ENCODE measurements at regions not wholly inside any gene's neighbourhood (a gene's known extent, or its start where the extent isn't known, plus 50 kb on each side); places are given as distances from the start of the nearest gene placed in this dataset.

DNA sequence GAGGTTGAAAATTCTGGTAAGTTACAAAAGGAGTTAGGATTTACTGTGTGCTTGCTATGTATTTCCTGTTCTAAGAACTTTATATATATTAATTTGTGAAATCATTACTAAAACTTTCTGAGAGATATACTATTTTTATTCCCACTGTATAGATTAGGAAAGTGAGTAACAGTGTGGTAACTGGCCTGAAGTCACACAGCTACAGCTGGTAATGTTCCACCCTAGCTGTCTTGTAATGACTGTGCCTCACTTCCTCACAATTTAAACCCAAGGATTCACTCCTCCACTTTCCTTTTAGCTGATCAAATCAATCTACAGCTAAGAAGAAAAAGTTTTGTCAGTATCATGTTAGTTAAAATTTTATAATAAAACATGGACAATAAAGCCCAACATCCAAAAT is 278.8 kb downstream of the GAS1 start:
- POLR2A ChIA-PET = no interaction called here
- Mint-ChIP-seq H3K36me3 (no peaks in the 10 kb centered on the region), H3K27ac (no peak overlapping the region), H3K4me3 (no peak overlapping the region), H3K4me1 (peaks cover 0 to 2% (median 0%) of the 10 kb centered on the region in 3 donors), H3K9me3 (peaks cover 0 to 6% (median 5%) of the 10 kb centered on the region in 3 donors), H3K27me3 (peaks cover 6 to 10% of the 10 kb centered on the region in 2 donors)
- Histone ChIP-seq H3K9me3 (no peaks in the 10 kb centered on the region), H3K27me3 (replicated peaks in 1 of 2; ENCODE audit: control insufficient read depth in 2 of 2, extremely low read depth in 1 of 2, insufficient read depth in 2 of 2, low read length in 1 of 2) (peaks cover 0 to 9% of the 10 kb centered on the region in 2 experiments), H3K36me3 (ENCODE audit: control insufficient read depth in 2 of 2, extremely low read depth in 1 of 2, insufficient read depth in 1 of 2, low read length in 1 of 2) (no peaks in the 10 kb centered on the region), H3K4me3 (ENCODE audit: control insufficient read depth in 1 of 2, extremely low read depth in 1 of 2, low read length in 1 of 2) (no peak overlapping the region), H3K27ac (ENCODE audit: low read length) (no peak overlapping the region), H3K4me1 (ENCODE audit: control insufficient read depth in 1 of 2, extremely low read depth in 1 of 2, insufficient read depth in 2 of 2, low read length in 2 of 2) (peaks cover 0 to 10% of the 10 kb centered on the region in 2 experiments)
- DNase-seq (no peak), ATAC-seq (replicated peaks in 1 of 4) (no peak)
- CTCF ChIA-PET = no interaction called here

DNA sequence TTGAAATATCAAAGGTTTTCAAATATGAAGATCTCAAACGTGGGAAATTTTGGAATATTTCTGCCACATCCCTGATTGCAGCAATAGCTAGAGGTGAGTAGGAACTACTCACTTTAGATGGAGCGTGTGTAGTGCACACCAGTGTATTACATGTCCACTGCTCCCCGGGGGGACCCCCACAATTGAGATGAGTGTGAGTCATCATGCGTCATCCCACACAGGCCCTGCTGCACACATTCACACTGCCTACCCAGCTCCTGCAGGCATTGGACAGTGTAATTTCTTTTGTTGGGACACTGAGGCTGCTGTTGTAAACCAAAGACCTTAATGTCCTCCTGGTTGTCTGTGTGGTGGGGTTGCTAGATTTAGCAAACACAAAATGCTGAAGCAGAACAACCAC is 280.0 kb downstream of the GAS1 start:
- H3K36me3 Mint-ChIP-seq = no peaks in the 10 kb centered on the region
- H3K4me1 Mint-ChIP-seq = peaks cover 0 to 2% (median 0%) of the 10 kb centered on the region in 3 donors
- POLR2A ChIA-PET = no interaction called here
- CTCF ChIA-PET = no interaction called here
- Histone ChIP-seq H3K27ac (ENCODE audit: low read length) (no peak overlapping the region), H3K4me1 (ENCODE audit: control insufficient read depth in 1 of 2, extremely low read depth in 1 of 2, insufficient read depth in 2 of 2, low read length in 2 of 2) (peaks cover 0 to 10% of the 10 kb centered on the region in 2 experiments), H3K36me3 (ENCODE audit: control insufficient read depth in 2 of 2, extremely low read depth in 1 of 2, insufficient read depth in 1 of 2, low read length in 1 of 2) (no peaks in the 10 kb centered on the region), H3K9me3 (no peaks in the 10 kb centered on the region), H3K27me3 (replicated peaks in 1 of 2; ENCODE audit: control insufficient read depth in 2 of 2, extremely low read depth in 1 of 2, insufficient read depth in 2 of 2, low read length in 1 of 2) (peaks cover 0 to 9% of the 10 kb centered on the region in 2 experiments), H3K4me3 (ENCODE audit: control insufficient read depth in 1 of 2, extremely low read depth in 1 of 2, low read length in 1 of 2) (no peak overlapping the region)
- no peak overlapping the region for H3K4me3 Mint-ChIP-seq
- 71% methylated on average over 1 of the region's 4 CpGs for WGBS (ENCODE audit: insufficient coverage)
- no peak overlapping the region for H3K27ac Mint-ChIP-seq
- DNase-seq (no peak), ATAC-seq (replicated peaks in 1 of 4) (no peak)
- H3K9me3 Mint-ChIP-seq = peaks cover 0 to 6% (median 5%) of the 10 kb centered on the region in 3 donors
- H3K27me3 Mint-ChIP-seq = peaks cover 6 to 10% of the 10 kb centered on the region in 2 donors

DNA sequence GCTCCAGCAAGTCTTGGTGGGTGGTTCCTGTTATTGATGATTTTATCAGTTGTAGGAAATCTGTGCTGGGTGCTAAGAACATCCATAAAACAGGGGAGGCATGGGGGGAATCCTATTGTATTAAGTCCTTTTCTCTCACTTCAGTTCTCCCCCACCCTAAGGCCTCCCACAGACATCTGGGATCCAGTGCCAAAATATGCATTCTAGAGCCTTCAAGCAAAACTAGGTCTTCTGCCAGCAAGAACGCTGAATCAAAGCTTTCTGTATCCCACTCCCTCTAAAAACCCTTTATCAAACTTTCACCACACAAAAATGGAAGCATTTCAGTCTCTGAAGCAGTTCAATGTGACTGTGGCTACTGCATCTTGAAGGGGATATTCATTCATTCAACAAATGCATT is 281.9 kb downstream of the GAS1 start:
- 67% methylated on average over 1 of the region's 1 CpG for WGBS (ENCODE audit: insufficient coverage)
- H3K36me3 ChIP-seq (ENCODE audit: control insufficient read depth in 2 of 2, extremely low read depth in 1 of 2, insufficient read depth in 1 of 2, low read length in 1 of 2) = no peaks in the 10 kb centered on the region
- H3K4me3 Mint-ChIP-seq = no peak overlapping the region
- POLR2A ChIA-PET = no interaction called here
- CTCF ChIA-PET = no interaction called here
- no peaks in the 10 kb centered on the region for H3K36me3 Mint-ChIP-seq
- H3K9me3 Mint-ChIP-seq = peaks cover 0 to under 1% (median 0%) of the 10 kb centered on the region in 3 donors
- DNase-seq = no peak
- no peak overlapping the region for H3K4me3 ChIP-seq (ENCODE audit: control insufficient read depth in 1 of 2, extremely low read depth in 1 of 2, low read length in 1 of 2)
- peaks cover 6 to 10% of the 10 kb centered on the region in 2 donors for H3K27me3 Mint-ChIP-seq
- no peaks in the 10 kb centered on the region for H3K9me3 ChIP-seq
- peaks cover 5 to 10% of the 10 kb centered on the region in 2 experiments for H3K4me1 ChIP-seq (ENCODE audit: control insufficient read depth in 1 of 2, extremely low read depth in 1 of 2, insufficient read depth in 2 of 2, low read length in 2 of 2)
- no peak for ATAC-seq (replicated peaks in 1 of 4)
- no peak overlapping the region for H3K27ac ChIP-seq (ENCODE audit: low read length)
- no peak overlapping the region for H3K27ac Mint-ChIP-seq
- H3K27me3 ChIP-seq (replicated peaks in 1 of 2; ENCODE audit: control insufficient read depth in 2 of 2, extremely low read depth in 1 of 2, insufficient read depth in 2 of 2, low read length in 1 of 2) = peaks cover 0 to 9% of the 10 kb centered on the region in 2 experiments
- peaks cover 1 to 2% (median 2%) of the 10 kb centered on the region in 3 donors for H3K4me1 Mint-ChIP-seq

DNA sequence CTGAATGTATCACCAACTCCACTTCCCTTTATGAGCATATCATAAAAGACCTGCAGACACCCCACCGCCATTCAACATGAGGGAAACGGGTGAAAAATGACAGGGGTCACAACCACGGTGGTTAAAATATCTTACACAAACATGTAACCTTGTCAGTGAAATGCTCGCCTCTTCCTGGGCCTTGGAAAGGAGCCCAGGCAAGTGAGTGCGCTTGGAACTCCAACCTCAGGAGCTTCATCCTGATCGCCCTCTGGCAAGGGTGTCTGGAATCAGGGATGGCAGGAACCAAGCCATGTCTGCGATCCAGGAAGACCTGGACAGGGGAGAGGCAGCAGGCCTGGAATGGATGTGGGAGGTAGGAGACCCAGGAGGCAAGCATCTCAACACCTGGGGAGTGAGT is 282.7 kb downstream of the GAS1 start:
- no peak overlapping the region for H3K27ac Mint-ChIP-seq
- Histone ChIP-seq H3K9me3 (no peaks in the 10 kb centered on the region), H3K4me3 (ENCODE audit: control insufficient read depth in 1 of 2, extremely low read depth in 1 of 2, low read length in 1 of 2) (no peak overlapping the region), H3K27ac (ENCODE audit: low read length) (no peak overlapping the region), H3K27me3 (replicated peaks in 1 of 2; ENCODE audit: control insufficient read depth in 2 of 2, extremely low read depth in 1 of 2, insufficient read depth in 2 of 2, low read length in 1 of 2) (peaks cover 0 to 9% of the 10 kb centered on the region in 2 experiments), H3K4me1 (ENCODE audit: control insufficient read depth in 1 of 2, extremely low read depth in 1 of 2, insufficient read depth in 2 of 2, low read length in 2 of 2) (peaks cover 10 to 13% of the 10 kb centered on the region in 2 experiments), H3K36me3 (ENCODE audit: control insufficient read depth in 2 of 2, extremely low read depth in 1 of 2, insufficient read depth in 1 of 2, low read length in 1 of 2) (no peaks in the 10 kb centered on the region)
- no peaks in the 10 kb centered on the region for H3K9me3 Mint-ChIP-seq
- ChIA-PET POLR2A (no interaction called here), CTCF (no interaction called here)
- no peaks in the 10 kb centered on the region for H3K36me3 Mint-ChIP-seq
- ATAC-seq (replicated peaks in 1 of 4) = no peak
- no peak overlapping the region for H3K4me3 Mint-ChIP-seq
- peaks cover 7 to 9% (median 7%) of the 10 kb centered on the region in 3 donors for H3K4me1 Mint-ChIP-seq
- 76% methylated on average over 6 of the region's 7 CpGs for WGBS (ENCODE audit: insufficient coverage)
- DNase-seq = no peak
- H3K27me3 Mint-ChIP-seq = peaks cover 6 to 11% of the 10 kb centered on the region in 2 donors

DNA sequence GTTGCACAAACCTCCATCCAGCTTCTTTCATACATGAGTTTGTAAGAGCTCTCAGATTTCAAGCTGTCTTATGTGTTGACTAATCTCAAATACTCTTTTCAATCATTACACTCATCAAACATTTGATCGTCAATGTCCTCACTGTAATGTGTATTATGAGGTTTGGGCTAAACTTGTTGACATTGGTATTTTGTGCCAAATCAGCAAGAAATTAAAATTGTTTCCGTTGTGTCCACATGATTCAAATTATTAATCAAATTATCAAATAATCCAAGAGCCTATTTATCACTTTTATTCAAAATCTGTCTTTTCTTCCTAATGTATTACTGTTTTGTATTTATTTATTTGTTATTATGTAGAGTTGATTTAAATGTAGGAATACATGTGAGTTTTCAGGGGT is 283.4 kb downstream of the GAS1 start:
- DNase-seq (no peak), ATAC-seq (replicated peaks in 1 of 4) (no peak)
- H3K27me3 ChIP-seq (replicated peaks in 1 of 2; ENCODE audit: control insufficient read depth in 2 of 2, extremely low read depth in 1 of 2, insufficient read depth in 2 of 2, low read length in 1 of 2) = peaks cover 0 to 9% of the 10 kb centered on the region in 2 experiments
- Mint-ChIP-seq H3K27ac (no peak overlapping the region), H3K27me3 (peaks cover 6 to 11% of the 10 kb centered on the region in 2 donors), H3K4me1 (peaks cover 7 to 9% (median 9%) of the 10 kb centered on the region in 3 donors), H3K4me3 (no peak overlapping the region), H3K9me3 (no peaks in the 10 kb centered on the region), H3K36me3 (no peaks in the 10 kb centered on the region)
- CTCF ChIA-PET = no interaction called here
- no peak overlapping the region for H3K27ac ChIP-seq (ENCODE audit: low read length)
- H3K4me3 ChIP-seq (ENCODE audit: control insufficient read depth in 1 of 2, extremely low read depth in 1 of 2, low read length in 1 of 2) = no peak overlapping the region
- no CpG with 5 or more reads among the region's 2 CpGs for WGBS (ENCODE audit: insufficient coverage)
- H3K4me1 ChIP-seq (ENCODE audit: control insufficient read depth in 1 of 2, extremely low read depth in 1 of 2, insufficient read depth in 2 of 2, low read length in 2 of 2) = peaks cover 13 to 17% of the 10 kb centered on the region in 2 experiments
- no peaks in the 10 kb centered on the region for H3K9me3 ChIP-seq
- no peaks in the 10 kb centered on the region for H3K36me3 ChIP-seq (ENCODE audit: control insufficient read depth in 2 of 2, extremely low read depth in 1 of 2, insufficient read depth in 1 of 2, low read length in 1 of 2)
- POLR2A ChIA-PET = no interaction called here

DNA sequence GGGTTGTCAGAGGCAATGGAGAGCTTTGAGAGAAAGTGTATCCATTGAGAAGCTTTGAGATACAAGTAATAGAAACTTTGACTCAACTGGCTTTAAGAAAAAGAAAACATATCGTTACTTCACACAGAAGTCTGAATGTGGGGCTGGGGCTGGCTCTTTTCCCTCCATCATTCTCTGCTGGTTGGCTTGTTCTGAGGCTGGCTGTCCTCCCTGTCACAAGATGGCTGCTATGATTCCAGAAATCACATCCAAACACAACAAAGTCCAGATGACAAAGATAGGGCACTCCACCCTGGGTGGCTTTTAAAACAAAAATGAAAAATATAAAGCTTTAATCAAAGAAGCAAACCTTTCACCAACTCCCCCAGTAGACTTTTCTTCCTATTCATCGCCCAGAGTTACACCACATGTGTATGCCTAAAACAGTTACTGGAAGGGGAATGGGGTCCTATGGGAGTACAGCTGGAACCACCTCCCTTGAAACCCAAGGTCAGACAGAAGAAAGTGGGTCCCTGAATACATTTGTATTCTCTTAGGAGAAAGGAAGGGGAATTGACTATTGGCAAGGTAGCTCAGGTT is 284.3 kb downstream of the GAS1 start:
- ATAC-seq (replicated peaks in 1 of 4) (no peak), DNase-seq (no peak)
- Histone ChIP-seq H3K4me3 (ENCODE audit: control insufficient read depth in 1 of 2, extremely low read depth in 1 of 2, low read length in 1 of 2) (no peak overlapping the region), H3K27me3 (replicated peaks in 1 of 2; ENCODE audit: control insufficient read depth in 2 of 2, extremely low read depth in 1 of 2, insufficient read depth in 2 of 2, low read length in 1 of 2) (peaks cover 0 to 9% of the 10 kb centered on the region in 2 experiments), H3K36me3 (ENCODE audit: control insufficient read depth in 2 of 2, extremely low read depth in 1 of 2, insufficient read depth in 1 of 2, low read length in 1 of 2) (no peaks in the 10 kb centered on the region), H3K9me3 (no peaks in the 10 kb centered on the region), H3K27ac (ENCODE audit: low read length) (no peak overlapping the region), H3K4me1 (ENCODE audit: control insufficient read depth in 1 of 2, extremely low read depth in 1 of 2, insufficient read depth in 2 of 2, low read length in 2 of 2) (peaks cover 13 to 18% of the 10 kb centered on the region in 2 experiments)
- 60% methylated on average over 1 of the region's 2 CpGs for WGBS (ENCODE audit: insufficient coverage)
- Mint-ChIP-seq H3K36me3 (no peaks in the 10 kb centered on the region), H3K9me3 (no peaks in the 10 kb centered on the region), H3K27me3 (peaks cover 6 to 11% of the 10 kb centered on the region in 2 donors), H3K27ac (no peak overlapping the region), H3K4me3 (no peak overlapping the region), H3K4me1 (peaks cover 7 to 9% (median 9%) of the 10 kb centered on the region in 3 donors)
- ChIA-PET CTCF (interaction anchor here in 1 of 2 donors (0.5 kb wide), 1 partner anchor 461 kb away, joined by 4 read pairs; no protein-coding TSS in a partner anchor), POLR2A (no interaction called here)
